Stomach (tissue), 8 donors: ENCODE measurements at regions not wholly inside any gene's neighbourhood (a gene's known extent, or its start where the extent isn't known, plus 50 kb on each side); places are given as distances from the start of the nearest gene placed in this dataset.

Experiments
- DNase-seq, 2 donors: peaks; one replicate each; pipeline versions ENCODE4 v3.0.0 to v3.0.0-alpha.2; 2013 to 2019
- H3K27ac ChIP-seq, 5 donors: fragments of 200-600 bp in 4 of 5; sonication (generic) in 4 of 5; one replicate each; pipeline ENCODE4 v1.5.1; 2013 to 2019; ENCODE audit warnings: mild to moderate bottlenecking in 1 of 5, moderate library complexity in 1 of 5
- H3K27me3 ChIP-seq, 3 donors: fragments of 200-600 bp; sonication (generic); one replicate each; pipeline ENCODE4 v1.5.1; 2017 to 2019; ENCODE audit warnings: mixed run types in 1 of 3
- H3K36me3 ChIP-seq, 4 donors: fragments of 200-600 bp; sonication (generic); 1 replicate in 3 of 4; 2 replicates in 1 of 4; pipeline ENCODE4 v1.5.1; 2016 to 2019
- H3K4me1 ChIP-seq, 4 donors: fragments of 200-600 bp; sonication (generic); one replicate each; pipeline ENCODE4 v1.5.1; 2016 to 2019
- H3K4me3 ChIP-seq, 4 donors: fragments of 200-600 bp; sonication (generic) in 3 of 4; one replicate each; pipeline ENCODE4 v1.5.1; 2016 to 2019; ENCODE audit warnings: mild to moderate bottlenecking in 1 of 4
- H3K9me3 ChIP-seq, 4 donors: fragments of 200-600 bp; sonication (generic); one replicate each; pipeline ENCODE4 v1.5.1; 2016 to 2019
- EP300 ChIP-seq: sonication (generic); formaldehyde crosslinking; IDR thresholded peaks from one replicate; pipeline ENCODE4 v1.6.1; 2017; ENCODE audit warnings: antibody characterized with exemption
- POLR2A ChIP-seq, 4 donors: fragments of 450-650 bp; IDR thresholded peaks; one replicate each; pipeline ENCODE4 v1.6.1; 2016; ENCODE audit warnings: antibody characterized with exemption in 4 of 4, control low read depth in 2 of 4, mild to moderate bottlenecking in 1 of 4, moderate library complexity in 1 of 4
- POLR2AphosphoS5 ChIP-seq, 3 donors: sonication (generic); formaldehyde crosslinking; IDR thresholded peaks; one replicate each; pipeline ENCODE4 v1.6.1; 2016; ENCODE audit warnings: antibody characterized with exemption in 3 of 3
- WGBS, 5 donors: extraction: QIAGEN DNeasy Blood & Tissue Kit in 3 of 5; methylation state at CpG; one replicate each; pipeline versions ENCODE4 v1.1.5 to v1.1.7; 2013 to 2018; 5-methylcytosine and 5-hydroxymethylcytosine counted together
- intact Hi-C: fragments of 100-400 bp; cut with DNase I; formaldehyde crosslinking; loops from one replicate; pipeline ENCODE4 v1.15.1; 2023; ENCODE audit warnings: low total_unique reads
- TF ChIP-seq, protein P1 (sequence below), 7 experiments: fragments of 450-650 bp in 4 of 7; fragments of 200-600 bp in 3 of 7; sonication (generic) in 3 of 7; IDR thresholded peaks; one replicate each; pipeline ENCODE4 v1.5.1; 2016 to 2019; ENCODE audit warnings: antibody characterized with exemption in 7 of 7, control low read depth in 2 of 7, mild to moderate bottlenecking in 1 of 7
- donor health status: healthy with polysubstance abuse.
- donor health status: Bipolar disorder and iron deficiency.
- donor health status: healthy.

GRCh38 chr1:98427664-98428063 is 233.9 kb upstream of the SNX7 start:
- Histone ChIP-seq H3K36me3 (no peaks in the 10 kb centered on the region), H3K4me3 (no peak overlapping the region), H3K27me3 (no peaks in the 10 kb centered on the region), H3K4me1 (peaks cover 0 to 5% (median 0%) of the 10 kb centered on the region in 4 donors), H3K27ac (no peak overlapping the region), H3K9me3 (no peaks in the 10 kb centered on the region)
- intact Hi-C loops: no loop called here
- 42 to 69% (median 49%) methylated on average over 3 of the region's 3 CpGs for WGBS, 5 donors
- no peak for TF ChIP-seq EP300
- TF ChIP-seq POLR2AphosphoS5 (IDR thresholded peaks at IDR 0.05): no peak
- TF ChIP-seq, protein P1, sequence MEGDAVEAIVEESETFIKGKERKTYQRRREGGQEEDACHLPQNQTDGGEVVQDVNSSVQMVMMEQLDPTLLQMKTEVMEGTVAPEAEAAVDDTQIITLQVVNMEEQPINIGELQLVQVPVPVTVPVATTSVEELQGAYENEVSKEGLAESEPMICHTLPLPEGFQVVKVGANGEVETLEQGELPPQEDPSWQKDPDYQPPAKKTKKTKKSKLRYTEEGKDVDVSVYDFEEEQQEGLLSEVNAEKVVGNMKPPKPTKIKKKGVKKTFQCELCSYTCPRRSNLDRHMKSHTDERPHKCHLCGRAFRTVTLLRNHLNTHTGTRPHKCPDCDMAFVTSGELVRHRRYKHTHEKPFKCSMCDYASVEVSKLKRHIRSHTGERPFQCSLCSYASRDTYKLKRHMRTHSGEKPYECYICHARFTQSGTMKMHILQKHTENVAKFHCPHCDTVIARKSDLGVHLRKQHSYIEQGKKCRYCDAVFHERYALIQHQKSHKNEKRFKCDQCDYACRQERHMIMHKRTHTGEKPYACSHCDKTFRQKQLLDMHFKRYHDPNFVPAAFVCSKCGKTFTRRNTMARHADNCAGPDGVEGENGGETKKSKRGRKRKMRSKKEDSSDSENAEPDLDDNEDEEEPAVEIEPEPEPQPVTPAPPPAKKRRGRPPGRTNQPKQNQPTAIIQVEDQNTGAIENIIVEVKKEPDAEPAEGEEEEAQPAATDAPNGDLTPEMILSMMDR (IDR thresholded peaks at IDR 0.05): no peak
- no peak for TF ChIP-seq POLR2A (IDR thresholded peaks at IDR 0.05)
- no peak for DNase-seq

DNA sequence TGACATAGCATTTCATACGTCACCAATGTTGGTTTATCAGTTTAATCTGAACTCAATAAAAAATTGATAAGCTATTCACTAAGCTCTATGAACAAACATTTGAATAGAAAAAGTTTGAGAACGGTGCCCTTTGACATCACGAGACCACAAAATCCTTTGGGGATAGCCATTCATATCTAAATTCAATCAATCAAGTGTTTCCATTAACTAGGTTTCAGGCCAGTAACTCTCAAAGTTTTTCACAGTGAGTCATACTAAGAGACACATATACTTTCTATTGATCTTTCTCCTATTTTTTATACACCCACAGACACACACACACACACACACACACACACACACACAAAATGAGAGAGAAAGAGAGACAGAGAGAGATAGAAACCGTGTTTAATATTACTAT is 235.4 kb upstream of the SNX7 start:
- intact Hi-C loops: no loop called here
- H3K27ac ChIP-seq: no peak overlapping the region
- no peaks in the 10 kb centered on the region for H3K9me3 ChIP-seq
- DNase-seq: no peak
- TF ChIP-seq POLR2A (IDR thresholded peaks at IDR 0.05) (no peak), POLR2AphosphoS5 (IDR thresholded peaks at IDR 0.05) (no peak), EP300 (no peak)
- TF ChIP-seq, protein P1 (IDR thresholded peaks at IDR 0.05): no peak
- peaks cover 0 to 5% (median 0%) of the 10 kb centered on the region in 4 donors for H3K4me1 ChIP-seq
- no peaks in the 10 kb centered on the region for H3K27me3 ChIP-seq
- H3K36me3 ChIP-seq: no peaks in the 10 kb centered on the region
- H3K4me3 ChIP-seq: no peak overlapping the region
- 48 to 81% (median 70%) methylated on average over 4 of the region's 4 CpGs for WGBS, 5 donors

GRCh38 chr1:98422816-98423215 is 238.7 kb upstream of the SNX7 start:
- Histone ChIP-seq H3K27me3 (no peaks in the 10 kb centered on the region), H3K36me3 (no peaks in the 10 kb centered on the region), H3K27ac (no peak overlapping the region), H3K4me1 (no peaks in the 10 kb centered on the region), H3K9me3 (no peaks in the 10 kb centered on the region), H3K4me3 (no peak overlapping the region)
- DNase-seq: no peak
- WGBS, 5 donors: 62 to 80% (median 74%) methylated on average over 2 of the region's 2 CpGs
- TF ChIP-seq POLR2A (IDR thresholded peaks at IDR 0.05) (no peak), EP300 (no peak), POLR2AphosphoS5 (IDR thresholded peaks at IDR 0.05) (no peak)
- TF ChIP-seq, protein P1 (IDR thresholded peaks at IDR 0.05): no peak
- intact Hi-C loops: no loop called here

GRCh38 chr1:98421085-98421435 is 240.5 kb upstream of the SNX7 start:
- WGBS, 5 donors: 62 to 84% (median 71%) methylated on average over 2 of the region's 2 CpGs
- no peaks in the 10 kb centered on the region for H3K27me3 ChIP-seq
- H3K4me3 ChIP-seq: no peak overlapping the region
- no peaks in the 10 kb centered on the region for H3K4me1 ChIP-seq
- H3K36me3 ChIP-seq: no peaks in the 10 kb centered on the region
- intact Hi-C loops: no loop called here
- no peaks in the 10 kb centered on the region for H3K9me3 ChIP-seq
- DNase-seq: no peak
- no peak overlapping the region for H3K27ac ChIP-seq
- no peak for TF ChIP-seq EP300
- TF ChIP-seq, protein P1 (IDR thresholded peaks at IDR 0.05): no peak
